IMR-90 (cell line): ENCODE measurements at regions not wholly inside any gene's neighbourhood (a gene's known extent, or its start where the extent isn't known, plus 50 kb on each side); places are given as distances from the start of the nearest gene placed in this dataset.

ENCODE experiments used
- ATAC-seq: fragments of 200-7000 bp; cut with Tn5 transposase; 2 replicates; pipeline ENCODE4 v1.9.1; 2020; ENCODE audit warnings: low read depth, mild to moderate bottlenecking, moderate library complexity
- BruUV-seq: library from RNA; stranded (reverse); fragments of 400-500 nt; replicated peaks from 2 replicates; lab custom pipeline; 2021; lab: Mats Ljungman, UMichigan
- CTCF ChIA-PET: fragments of 300-600 bp; formaldehyde crosslinking; extraction: SDS; loops from one replicate; lab custom pipeline; 2021; ENCODE audit warnings: antibody characterized with exemption; lab: Yijun Ruan, JAX
- POLR2A ChIA-PET: fragments of 300-600 bp; sonication (Branson Sonifier 250); formaldehyde crosslinking; loops from one replicate; lab custom pipeline; 2022; ENCODE audit warnings: antibody characterized with exemption; ENCODE audit not compliant: unreplicated experiment; lab: Charles Lee
- DNase-seq: peaks from one replicate; pipeline ENCODE4 v3.0.0; 2013
- H2AFZ ChIP-seq: replicated peaks from 2 replicates; pipeline ENCODE3; 2013; ENCODE audit warnings: low read length, mild to moderate bottlenecking; ENCODE audit not compliant: poor library complexity
- H2AK5ac ChIP-seq: 2 replicates; pipeline ENCODE4 v1.6.1; 2013; ENCODE audit warnings: low read depth, low read length, inconsistent platforms
- H2AK9ac ChIP-seq: replicated peaks from 2 replicates; pipeline ENCODE3; 2013; ENCODE audit warnings: mild to moderate bottlenecking, low read depth, low read length, moderate library complexity; ENCODE audit not compliant: poor library complexity
- H2BK120ac ChIP-seq: 2 replicates; pipeline ENCODE4 v1.6.1; 2013; ENCODE audit warnings: low read depth, low read length, inconsistent platforms
- H2BK15ac ChIP-seq: 3 replicates; pipeline ENCODE4 v1.6.1; 2013; ENCODE audit warnings: low read depth, low read length, inconsistent platforms
- H2BK20ac ChIP-seq: 2 replicates; pipeline ENCODE4 v1.6.1; 2013; ENCODE audit warnings: low read depth, mild to moderate bottlenecking, inconsistent platforms, low read length, moderate library complexity
- H2BK5ac ChIP-seq: 2 replicates; pipeline ENCODE4 v1.6.1; 2013; ENCODE audit warnings: mild to moderate bottlenecking, low read depth, low read length, inconsistent platforms; ENCODE audit not compliant: poor library complexity, severe bottlenecking
- H3K14ac ChIP-seq: replicated peaks from 2 replicates; pipeline ENCODE4 v1.6.1; 2013; ENCODE audit warnings: low read depth, low read length, inconsistent platforms
- H3K18ac ChIP-seq: 2 replicates; pipeline ENCODE4 v1.6.1; 2013; ENCODE audit warnings: low read depth, low read length, control low read depth
- H3K23ac ChIP-seq: 2 replicates; pipeline ENCODE4 v1.6.1; 2013; ENCODE audit warnings: low read depth, low read length, inconsistent platforms
- H3K27ac ChIP-seq: 2 replicates; pipeline ENCODE4 v1.5.1; 2013; ENCODE audit warnings: mild to moderate bottlenecking, control low read depth, low read length; ENCODE audit not compliant: insufficient read depth
- H3K27me3 ChIP-seq: 2 replicates; pipeline ENCODE4 v1.6.1; 2013; ENCODE audit warnings: low read length; ENCODE audit not compliant: control insufficient read depth, insufficient read depth
- H3K36me3 ChIP-seq: 2 replicates; pipeline ENCODE4 v1.6.1; 2013; ENCODE audit warnings: low read length, mixed read lengths; ENCODE audit not compliant: control insufficient read depth, insufficient read depth
- H3K4ac ChIP-seq: 2 replicates; pipeline ENCODE4 v1.6.1; 2013; ENCODE audit warnings: low read depth, low read length, inconsistent platforms
- H3K4me1 ChIP-seq: 2 replicates; pipeline ENCODE4 v1.6.1; 2013; ENCODE audit warnings: low read length, mixed read lengths; ENCODE audit not compliant: control insufficient read depth, insufficient read depth
- H3K4me2 ChIP-seq: 2 replicates; pipeline ENCODE4 v1.6.1; 2013; ENCODE audit warnings: low read depth, mild to moderate bottlenecking, control low read depth, low read length, moderate library complexity
- H3K4me3 ChIP-seq: 2 replicates; pipeline ENCODE4 v1.5.1; 2013; ENCODE audit warnings: low read depth, mild to moderate bottlenecking, control low read depth, low read length, moderate library complexity; ENCODE audit not compliant: insufficient read depth
- H3K56ac ChIP-seq: 2 replicates; pipeline ENCODE4 v1.6.1; 2013; ENCODE audit warnings: low read length, inconsistent platforms; ENCODE audit not compliant: insufficient read depth; ENCODE audit errors: extremely low read depth
- H3K79me1 ChIP-seq, 2 experiments: 2 replicates each; pipeline ENCODE4 v1.6.1; 2013; ENCODE audit warnings: low read length in 2 of 2, inconsistent platforms in 1 of 2, low read depth in 1 of 2
- H3K9ac ChIP-seq: 2 replicates; pipeline ENCODE4 v1.6.1; 2013; ENCODE audit warnings: low read depth, low read length, control low read depth
- H3K9me1 ChIP-seq: 2 replicates; pipeline ENCODE4 v1.6.1; 2013; ENCODE audit warnings: low read length, inconsistent platforms; ENCODE audit not compliant: insufficient read depth
- H3K9me3 ChIP-seq: 2 replicates; pipeline ENCODE4 v1.6.1; 2013; ENCODE audit warnings: low read length; ENCODE audit not compliant: control insufficient read depth, insufficient read depth
- H4K20me1 ChIP-seq: 2 replicates; pipeline ENCODE4 v1.6.1; 2013; ENCODE audit warnings: low read length, inconsistent platforms; ENCODE audit not compliant: insufficient read depth
- H4K5ac ChIP-seq: 2 replicates; pipeline ENCODE4 v1.6.1; 2013; ENCODE audit warnings: mild to moderate bottlenecking, low read depth, low read length, control low read depth
- H4K8ac ChIP-seq, 2 experiments: 2 replicates each; pipeline ENCODE4 v1.6.1; 2013; ENCODE audit warnings: low read depth in 2 of 2, low read length in 2 of 2, control low read depth in 1 of 2, inconsistent platforms in 1 of 2
- H4K91ac ChIP-seq: 2 replicates; pipeline ENCODE4 v1.6.1; 2013; ENCODE audit warnings: low read depth, low read length, inconsistent platforms; ENCODE audit not compliant: insufficient read depth
- BHLHE40 ChIP-seq: fragments of 150-350 bp; IDR thresholded peaks from 2 replicates; pipeline ENCODE4 v1.6.1; 2016; ENCODE audit warnings: mild to moderate bottlenecking, low read depth, low read length
- CEBPB ChIP-seq: IDR thresholded peaks from 2 replicates; pipeline ENCODE4 v1.6.1; 2012; ENCODE audit warnings: low read depth, low read length, improper control_type of control experiment
- CHD1 ChIP-seq: IDR thresholded peaks from 2 replicates; pipeline ENCODE4 v1.6.1; 2012; ENCODE audit warnings: low read depth, low read length, improper control_type of control experiment
- ELK1 ChIP-seq: fragments of 150-350 bp; IDR thresholded peaks from 2 replicates; pipeline ENCODE4 v1.6.1; 2016; ENCODE audit warnings: low read depth, mild to moderate bottlenecking, low read length, moderate library complexity, borderline replicate concordance
- FOS ChIP-seq: fragments of 150-350 bp; IDR thresholded peaks from 2 replicates; pipeline ENCODE4 v1.6.1; 2016; ENCODE audit warnings: low read depth, low read length
- MAFK ChIP-seq: IDR thresholded peaks from 2 replicates; pipeline ENCODE4 v1.6.1; 2012; ENCODE audit warnings: low read depth, low read length, improper control_type of control experiment
- MAZ ChIP-seq: IDR thresholded peaks from 2 replicates; pipeline ENCODE4 v1.6.1; 2012; ENCODE audit warnings: low read depth, mild to moderate bottlenecking, low read length, improper control_type of control experiment, moderate library complexity, borderline replicate concordance
- MXI1 ChIP-seq: IDR thresholded peaks from 2 replicates; pipeline ENCODE4 v1.6.1; 2012; ENCODE audit warnings: low read depth, mild to moderate bottlenecking, low read length, moderate library complexity, borderline replicate concordance
- NFE2L2 ChIP-seq: fragments of 150-350 bp; IDR thresholded peaks from 2 replicates; pipeline ENCODE4 v1.6.1; 2016; ENCODE audit warnings: low read depth, mild to moderate bottlenecking, low read length
- POLR2A ChIP-seq: IDR thresholded peaks from 2 replicates; pipeline ENCODE4 v1.6.1; 2012; ENCODE audit warnings: mild to moderate bottlenecking, low read depth, low read length
- RAD21 ChIP-seq: IDR thresholded peaks from 2 replicates; pipeline ENCODE4 v1.6.1; 2012; ENCODE audit warnings: low read length, improper control_type of control experiment
- RCOR1 ChIP-seq: IDR thresholded peaks from 2 replicates; pipeline ENCODE4 v1.6.1; 2012; ENCODE audit warnings: mild to moderate bottlenecking, low read length, improper control_type of control experiment; ENCODE audit not compliant: insufficient replicate concordance
- RFX5 ChIP-seq: IDR thresholded peaks from 2 replicates; pipeline ENCODE4 v1.8.0; 2012; ENCODE audit warnings: low read depth, mild to moderate bottlenecking, low read length, moderate library complexity
- SMC3 ChIP-seq: fragments of 150-350 bp; IDR thresholded peaks from 2 replicates; pipeline ENCODE4 v1.6.1; 2016; ENCODE audit warnings: low read depth, mild to moderate bottlenecking, antibody characterized with exemption, low read length, moderate library complexity
- USF2 ChIP-seq: fragments of 150-350 bp; IDR thresholded peaks from 2 replicates; pipeline ENCODE4 v1.6.1; 2017; ENCODE audit warnings: mild to moderate bottlenecking, antibody characterized with exemption, low read length, low read depth
- WGBS, 2 experiments: methylation state at CpG; one replicate each; pipeline versions ENCODE4 v1.1.5 to v1.1.7; 2013; ENCODE audit warnings: missing lambda C conversion rate in 2 of 2; ENCODE audit not compliant: insufficient read length in 1 of 2; ENCODE audit errors: extremely low coverage in 2 of 2; 5-methylcytosine and 5-hydroxymethylcytosine counted together
- dilution Hi-C: fragments of 300-500 bp; cut with HindIII; formaldehyde crosslinking; loops from one replicate; pipeline ENCODE4 v1.14.3; 2018; ENCODE audit warnings: low sequenced_read_pairs; ENCODE audit not compliant: unreplicated experiment
- in situ Hi-C: fragments of 300-500 bp; cut with MboI; formaldehyde crosslinking; loops from 3 replicates; pipeline ENCODE4 v1.14.3; 2019; ENCODE audit warnings: low sequenced_read_pairs, inconsistent platforms, mixed read lengths
- intact Hi-C: fragments of 100-400 bp; cut with micrococcal nuclease; formaldehyde crosslinking; loops from 2 replicates; pipeline ENCODE4 v1.10.0; 2022
- TF ChIP-seq, protein P1 (sequence below): conservative IDR thresholded peaks from 2 replicates; pipeline ENCODE4 v1.5.1; 2012; ENCODE audit warnings: mild to moderate bottlenecking, low read depth, low read length, improper control_type of control experiment

DNA sequence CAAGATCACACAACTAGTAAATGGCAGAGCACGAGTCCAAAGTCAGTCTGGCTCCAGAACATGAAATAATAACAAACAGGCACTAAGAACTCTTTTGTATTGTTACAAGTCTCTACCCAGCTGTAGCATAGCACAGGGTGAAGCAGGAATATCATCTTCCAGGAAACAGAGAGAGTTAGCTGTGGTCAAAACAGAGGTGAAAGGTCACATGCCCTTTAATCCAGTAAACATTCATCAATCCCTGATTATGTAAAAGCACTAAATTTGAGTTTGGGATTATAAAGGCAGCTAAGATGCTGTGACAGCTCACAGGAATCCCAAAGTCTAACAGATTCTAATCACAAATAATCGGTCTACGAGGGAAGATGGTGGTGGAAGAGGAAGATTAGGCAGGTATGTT, 133.0 kb upstream of the ASTN2 start:
- dilution Hi-C loops, result no loop called here
- no peak for ATAC-seq
- H2BK15ac ChIP-seq, result no peak overlapping the region

More for the DNA sequence above, 133.0 kb upstream of the ASTN2 start:
- ChIA-PET CTCF (no interaction called here), POLR2A (interaction anchor here (0.6 kb wide), 1 partner anchor 42 kb away, joined by 3 read pairs; no protein-coding TSS in a partner anchor)
- H2BK5ac ChIP-seq, result no peak overlapping the region
- in situ Hi-C loops (no loop called here), intact Hi-C loops (no loop called here)
- no peak overlapping the region for H2BK120ac ChIP-seq
- H4K5ac ChIP-seq, result no peak overlapping the region
- no peaks in the 10 kb centered on the region for H3K4me1 ChIP-seq
- H3K9ac ChIP-seq, result no peak overlapping the region
- H3K27ac ChIP-seq, result no peak overlapping the region
- no peak overlapping the region for H3K4me3 ChIP-seq
- H3K9me1 ChIP-seq, result no peaks in the 10 kb centered on the region
- no peaks in the 10 kb centered on the region for H3K79me1 ChIP-seq
- H3K9me3 ChIP-seq, result peaks cover 16% of the 10 kb centered on the region
- TF ChIP-seq POLR2A (no peak), CHD1 (no peak), MAFK (no peak), RCOR1 (no peak), RAD21 (no peak), MAZ (no peak), RFX5 (no peak), SMC3 (no peak), FOS (no peak), CEBPB (no peak), MXI1 (no peak), NFE2L2 (no peak), BHLHE40 (no peak), USF2 (no peak), ELK1 (no peak)
- TF ChIP-seq, protein P1, sequence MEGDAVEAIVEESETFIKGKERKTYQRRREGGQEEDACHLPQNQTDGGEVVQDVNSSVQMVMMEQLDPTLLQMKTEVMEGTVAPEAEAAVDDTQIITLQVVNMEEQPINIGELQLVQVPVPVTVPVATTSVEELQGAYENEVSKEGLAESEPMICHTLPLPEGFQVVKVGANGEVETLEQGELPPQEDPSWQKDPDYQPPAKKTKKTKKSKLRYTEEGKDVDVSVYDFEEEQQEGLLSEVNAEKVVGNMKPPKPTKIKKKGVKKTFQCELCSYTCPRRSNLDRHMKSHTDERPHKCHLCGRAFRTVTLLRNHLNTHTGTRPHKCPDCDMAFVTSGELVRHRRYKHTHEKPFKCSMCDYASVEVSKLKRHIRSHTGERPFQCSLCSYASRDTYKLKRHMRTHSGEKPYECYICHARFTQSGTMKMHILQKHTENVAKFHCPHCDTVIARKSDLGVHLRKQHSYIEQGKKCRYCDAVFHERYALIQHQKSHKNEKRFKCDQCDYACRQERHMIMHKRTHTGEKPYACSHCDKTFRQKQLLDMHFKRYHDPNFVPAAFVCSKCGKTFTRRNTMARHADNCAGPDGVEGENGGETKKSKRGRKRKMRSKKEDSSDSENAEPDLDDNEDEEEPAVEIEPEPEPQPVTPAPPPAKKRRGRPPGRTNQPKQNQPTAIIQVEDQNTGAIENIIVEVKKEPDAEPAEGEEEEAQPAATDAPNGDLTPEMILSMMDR, result no peak
- BruUV-seq, result no TSS peak
- no peak overlapping the region for H3K56ac ChIP-seq
- no peak overlapping the region for H2AK9ac ChIP-seq
- H3K4ac ChIP-seq, result no peak overlapping the region
- no peak overlapping the region for H2AK5ac ChIP-seq
- no peaks in the 10 kb centered on the region for H3K36me3 ChIP-seq
- H3K18ac ChIP-seq, result no peak overlapping the region
- no CpG with 5 or more reads among the region's 3 CpGs for WGBS, 2 experiments
- no peak overlapping the region for H2AFZ ChIP-seq
- H4K8ac ChIP-seq, result no peak overlapping the region
- H3K23ac ChIP-seq, result no peak overlapping the region
- no peak overlapping the region for H2BK20ac ChIP-seq
- H3K27me3 ChIP-seq, result no peaks in the 10 kb centered on the region
- H4K91ac ChIP-seq, result no peak overlapping the region
- H3K14ac ChIP-seq, result no peak overlapping the region
- H3K4me2 ChIP-seq, result no peak overlapping the region
- H4K20me1 ChIP-seq, result no peaks in the 10 kb centered on the region
- DNase-seq, result no peak
